ENCODE measurements at regions not wholly inside any gene's neighbourhood (a gene's known extent, or its start where the extent isn't known, plus 50 kb on each side); places are given as distances from the start of the nearest gene placed in this dataset.

- DNase-seq (ENCODE audit: extremely low read depth in 1 of 4, low spot score in 3 of 4): no peak
- Histone ChIP-seq H3K79me2 (ENCODE audit: control insufficient read depth, insufficient read depth, low read length) (no peaks in the 10 kb centered on the region), H3K9ac (ENCODE audit: insufficient read depth in 1 of 2, low read depth in 2 of 2, low read length in 2 of 2) (no peak overlapping the region), H3K4me3 (no peak overlapping the region), H2AFZ (ENCODE audit: low read depth, low read length) (no peak overlapping the region), H3K4me2 (ENCODE audit: insufficient read depth, low read length) (no peak overlapping the region), H3K36me3 (ENCODE audit: control insufficient read depth, insufficient read depth, low read length) (no peaks in the 10 kb centered on the region), H3K27me3 (ENCODE audit: control insufficient read depth in 2 of 2, insufficient read depth in 2 of 2, low read length in 2 of 2) (no peaks in the 10 kb centered on the region), H3K27ac (ENCODE audit: extremely low read depth, low read depth, low read length) (no peak overlapping the region), H3K4me1 (replicated peaks in 1 of 2; ENCODE audit: control insufficient read depth in 2 of 2, insufficient read depth in 2 of 2, low read length in 2 of 2) (no peaks in the 10 kb centered on the region), H4K20me1 (replicated peaks; ENCODE audit: control insufficient read depth, insufficient read depth, low read length) (no peaks in the 10 kb centered on the region), H3K9me1 (ENCODE audit: control insufficient read depth, insufficient read depth, low read length) (no peaks in the 10 kb centered on the region), H3K9me3 (replicated peaks; ENCODE audit: control insufficient read depth, insufficient read depth, low read depth, low read length) (no peaks in the 10 kb centered on the region)
- ATAC-seq: no peak
- intact Hi-C loops (cut with micrococcal nuclease) (no loop called here), in situ Hi-C loops (cut with MboI) (no loop called here)
- TF ChIP-seq SNIP1 (IDR thresholded peaks at IDR 0.05; ENCODE audit: low read depth): no peak
- TF ChIP-seq SREBF1 (IDR thresholded peaks at IDR 0.05; ENCODE audit: borderline replicate concordance, low read depth, low read length): no peak
- no TSS peak for BruUV-seq (replicated peaks)
- CTCF ChIA-PET (ENCODE audit: low intra/inter-chr PET ratio): no interaction called here
- FAIRE-seq: no peak
- POLR2A ChIA-PET: no interaction called here
- 0% methylated on average over 2 of the region's 2 CpGs for WGBS (ENCODE audit: insufficient coverage, low coverage, missing lambda C conversion rate)
Observed at GRCh38 chr13:97724450-97724849, 229.0 kb upstream of the IPO5 start.

GRCh38 chr13:97726664-97727280 lies 226.7 kb upstream of the IPO5 start:
- no TSS peak for BruUV-seq (replicated peaks)
- no peaks in the 10 kb centered on the region for H3K9me3 ChIP-seq (replicated peaks; ENCODE audit: control insufficient read depth, insufficient read depth, low read depth, low read length)
- no peak overlapping the region for H3K4me3 ChIP-seq
- H2AFZ ChIP-seq (ENCODE audit: low read depth, low read length): no peak overlapping the region
- FAIRE-seq (no peak), ATAC-seq (no peak), DNase-seq (ENCODE audit: extremely low read depth in 1 of 4, low spot score in 3 of 4) (no peak)
- intact Hi-C loops (cut with micrococcal nuclease) (no loop called here), in situ Hi-C loops (cut with MboI) (no loop called here)
- no peaks in the 10 kb centered on the region for H3K4me1 ChIP-seq (replicated peaks in 1 of 2; ENCODE audit: control insufficient read depth in 2 of 2, insufficient read depth in 2 of 2, low read length in 2 of 2)
- no peak overlapping the region for H3K27ac ChIP-seq (ENCODE audit: extremely low read depth, low read depth, low read length)
- no peak for TF ChIP-seq MAX (CRISPR knock-in tag; IDR thresholded peaks at IDR 0.05)
- no peak for TF ChIP-seq ZBTB8A (IDR thresholded peaks at IDR 0.05; ENCODE audit: partially characterized antibody)
- TF ChIP-seq SPI1 (IDR thresholded peaks at IDR 0.05; ENCODE audit: borderline replicate concordance, low read depth, low read length): no peak
- no peak for TF ChIP-seq TAF1 (IDR thresholded peaks at IDR 0.05; ENCODE audit: control insufficient read depth, extremely low read depth, insufficient read depth, low read length, severe bottlenecking)
- H3K27me3 ChIP-seq (ENCODE audit: control insufficient read depth in 2 of 2, insufficient read depth in 2 of 2, low read length in 2 of 2): peaks cover 0 to 8% of the 10 kb centered on the region in 2 experiments; a peak in 2 of 5 replicates
- H4K20me1 ChIP-seq (replicated peaks; ENCODE audit: control insufficient read depth, insufficient read depth, low read length): no peaks in the 10 kb centered on the region
- no peaks in the 10 kb centered on the region for H3K9me1 ChIP-seq (ENCODE audit: control insufficient read depth, insufficient read depth, low read length)
- ChIA-PET CTCF (ENCODE audit: low intra/inter-chr PET ratio) (no interaction called here), POLR2A (no interaction called here)
- H3K9ac ChIP-seq (ENCODE audit: insufficient read depth in 1 of 2, low read depth in 2 of 2, low read length in 2 of 2): no peak overlapping the region
- H3K36me3 ChIP-seq (ENCODE audit: control insufficient read depth, insufficient read depth, low read length): no peaks in the 10 kb centered on the region
- no peak overlapping the region for H3K4me2 ChIP-seq (ENCODE audit: insufficient read depth, low read length)
- no peaks in the 10 kb centered on the region for H3K79me2 ChIP-seq (ENCODE audit: control insufficient read depth, insufficient read depth, low read length)
- WGBS (ENCODE audit: insufficient coverage, low coverage, missing lambda C conversion rate): 0% methylated on average over 4 of the region's 4 CpGs

Data from K562 (cell line).